ENCODE measurements at regions not wholly inside any gene's neighbourhood (a gene's known extent, or its start where the extent isn't known, plus 50 kb on each side); places are given as distances from the start of the nearest gene placed in this dataset.

- TF ChIP-seq CTCF (IDR thresholded peaks at IDR 0.05) = no peak
- no peak for TF ChIP-seq EZH2 (IDR thresholded peaks at IDR 0.05)
- TF ChIP-seq EZH2phosphoT487 (IDR thresholded peaks at IDR 0.05) = no peak
Observed at GRCh38 chr13:95432141-95432540, 120.4 kb upstream of the CLDN10 start.

Data from neural progenitor cell (in vitro differentiated cells).